PC-9 (cell line): ENCODE measurements at regions not wholly inside any gene's neighbourhood (a gene's known extent, or its start where the extent isn't known, plus 50 kb on each side); places are given as distances from the start of the nearest gene placed in this dataset.

Source experiments
- EZH2 ChIP-seq: fragments of 200-600 bp; sonication (generic); IDR thresholded peaks from 2 replicates; pipeline ENCODE4 v1.8.0; 2017; ENCODE audit warnings: antibody characterized with exemption, low read depth
- TF ChIP-seq, protein P1 (sequence below): fragments of 200-600 bp; sonication (generic); conservative IDR thresholded peaks from 2 replicates; pipeline ENCODE4 v1.6.1; 2017; ENCODE audit warnings: mixed run types, antibody characterized with exemption, mild to moderate bottlenecking, moderate library complexity

DNA sequence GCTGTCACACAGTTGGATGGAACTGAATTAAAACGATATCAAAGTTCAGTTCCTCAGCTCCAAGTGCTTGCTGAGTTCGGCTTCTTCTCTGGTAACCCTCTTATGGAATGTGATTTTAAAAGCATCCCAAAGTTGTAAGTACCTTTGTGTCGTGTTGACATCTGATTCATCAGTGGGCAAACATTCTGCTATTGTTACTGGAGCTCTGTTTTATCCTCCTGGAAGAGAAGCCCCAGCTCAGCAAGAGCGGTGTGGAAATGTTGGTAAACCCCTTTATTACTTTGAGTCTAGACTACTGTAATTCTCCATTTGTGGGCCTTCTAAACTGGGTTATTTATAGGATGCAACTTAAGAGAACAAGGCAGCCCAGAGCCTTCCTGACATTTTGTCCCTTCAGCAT lies 699.3 kb upstream of the WWC1 start:
- TF ChIP-seq, protein P1, sequence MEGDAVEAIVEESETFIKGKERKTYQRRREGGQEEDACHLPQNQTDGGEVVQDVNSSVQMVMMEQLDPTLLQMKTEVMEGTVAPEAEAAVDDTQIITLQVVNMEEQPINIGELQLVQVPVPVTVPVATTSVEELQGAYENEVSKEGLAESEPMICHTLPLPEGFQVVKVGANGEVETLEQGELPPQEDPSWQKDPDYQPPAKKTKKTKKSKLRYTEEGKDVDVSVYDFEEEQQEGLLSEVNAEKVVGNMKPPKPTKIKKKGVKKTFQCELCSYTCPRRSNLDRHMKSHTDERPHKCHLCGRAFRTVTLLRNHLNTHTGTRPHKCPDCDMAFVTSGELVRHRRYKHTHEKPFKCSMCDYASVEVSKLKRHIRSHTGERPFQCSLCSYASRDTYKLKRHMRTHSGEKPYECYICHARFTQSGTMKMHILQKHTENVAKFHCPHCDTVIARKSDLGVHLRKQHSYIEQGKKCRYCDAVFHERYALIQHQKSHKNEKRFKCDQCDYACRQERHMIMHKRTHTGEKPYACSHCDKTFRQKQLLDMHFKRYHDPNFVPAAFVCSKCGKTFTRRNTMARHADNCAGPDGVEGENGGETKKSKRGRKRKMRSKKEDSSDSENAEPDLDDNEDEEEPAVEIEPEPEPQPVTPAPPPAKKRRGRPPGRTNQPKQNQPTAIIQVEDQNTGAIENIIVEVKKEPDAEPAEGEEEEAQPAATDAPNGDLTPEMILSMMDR = no peak
- no peak for TF ChIP-seq EZH2
